Heart left ventricle (tissue), 16 donors: ENCODE measurements at regions not wholly inside any gene's neighbourhood (a gene's known extent, or its start where the extent isn't known, plus 50 kb on each side); places are given as distances from the start of the nearest gene placed in this dataset.

Experiments used
- ATAC-seq, 4 donors: fragments of 200-7000 bp; cut with Tn5 transposase; one replicate each; pipeline ENCODE4 v1.9.1; 2020 to 2022; ENCODE audit warnings: moderate library complexity in 4 of 4, mild to moderate bottlenecking in 3 of 4, moderate number of reproducible peaks in 1 of 4
- DNase-seq, 5 donors: peaks; one replicate each; pipeline ENCODE4 v3.0.0-alpha.2; 2020
- H3K27ac ChIP-seq, 12 donors: fragments of 200-600 bp; sonication (generic) in 4 of 12; one replicate each; pipeline versions ENCODE4 v1.5.0 to v1.8.0; 2016 to 2022; ENCODE audit warnings: mild to moderate bottlenecking in 2 of 12
- H3K27me3 ChIP-seq, 9 donors: fragments of 200-600 bp; sonication (generic) in 2 of 9; one replicate each; pipeline versions ENCODE4 v1.5.1 to v1.8.0; 2016 to 2022; ENCODE audit warnings: mild to moderate bottlenecking in 3 of 9
- H3K36me3 ChIP-seq, 9 donors: fragments of 200-600 bp; sonication (generic) in 2 of 9; one replicate each; pipeline versions ENCODE4 v1.5.0 to v1.8.0; 2018 to 2022; ENCODE audit warnings: mild to moderate bottlenecking in 2 of 9
- H3K4me1 ChIP-seq, 12 donors: fragments of 200-600 bp; sonication (generic) in 4 of 12; one replicate each; pipeline versions ENCODE4 v1.5.0 to v1.8.0; 2016 to 2022; ENCODE audit warnings: mild to moderate bottlenecking in 3 of 12
- H3K4me3 ChIP-seq, 12 donors: fragments of 200-600 bp; sonication (generic) in 4 of 12; one replicate each; pipeline versions ENCODE4 v1.5.0 to v1.8.0; 2017 to 2022; ENCODE audit warnings: mild to moderate bottlenecking in 9 of 12, moderate library complexity in 4 of 12
- H3K9me3 ChIP-seq, 12 donors: fragments of 200-600 bp; sonication (generic) in 4 of 12; one replicate each; pipeline versions ENCODE4 v1.5.0 to v1.8.0; 2016 to 2022; ENCODE audit warnings: mild to moderate bottlenecking in 1 of 12
- POLR2A ChIP-seq, 2 donors: fragments of 450-650 bp; IDR thresholded peaks; one replicate each; pipeline ENCODE4 v1.6.1; 2017; ENCODE audit warnings: antibody characterized with exemption in 2 of 2, mild to moderate bottlenecking in 2 of 2, moderate library complexity in 2 of 2
- WGBS, 4 donors: extraction: QIAGEN DNeasy Blood & Tissue Kit in 2 of 4; methylation state at CpG; one replicate each; pipeline versions ENCODE4 v1.1.5 to v1.1.7; 2013 to 2018; 5-methylcytosine and 5-hydroxymethylcytosine counted together
- intact Hi-C, 10 donors: fragments of 100-400 bp; cut with DNase I; formaldehyde crosslinking; loops; one replicate each; pipeline versions ENCODE4 v1.11.1 to v1.14.2; 2022
- TF ChIP-seq, protein P1 (sequence below), 12 donors: fragments of 200-600 bp; sonication (generic) in 4 of 12; IDR thresholded peaks; one replicate each; pipeline versions ENCODE4 v1.5.0 to v1.8.0; 2018 to 2022; ENCODE audit warnings: antibody characterized with exemption in 12 of 12, mild to moderate bottlenecking in 5 of 12
- donor health status: ischemic (EF 13 %, LVEDD 7.1; RV severe dilation, severe dysfunction).
- donor health status: healthy with polysubstance abuse.
- donor health status: DM: no; HTN: yes; CAD: no.
- donor health status: DM: no; HTN: no; CAD: no.
- donor health status: ischemic (EF 25% LVEDD 6.9; RV normal size, moderate dysfunction).
- donor health status: ischemic (EF 25% LVEDD 5.7; RV mildly dilated, moderate dysfunction).
- donor health status: healthy.
- donor health status: DM: yes; HTN: yes; CAD: no.
- donor health status: ischemic (EF 35%, LVEDD 5.7; RV mildly dilated, moderate dysfunction).
- donor health status: nonischemic (EF 11% LVEDD 7.7; RV severe dilation, severe dysfunction).
- donor health status: DM: yes; HTN: yes; CAD: no.
- donor health status: PGD.
- donor health status: ischemic (EF 29% LVEDD 5.4; RV normal size, mild dysfunction).
- donor health status: nonischemic (EF 23%, LVEDD 6.1; RV moderate dilation, normal function).

DNA sequence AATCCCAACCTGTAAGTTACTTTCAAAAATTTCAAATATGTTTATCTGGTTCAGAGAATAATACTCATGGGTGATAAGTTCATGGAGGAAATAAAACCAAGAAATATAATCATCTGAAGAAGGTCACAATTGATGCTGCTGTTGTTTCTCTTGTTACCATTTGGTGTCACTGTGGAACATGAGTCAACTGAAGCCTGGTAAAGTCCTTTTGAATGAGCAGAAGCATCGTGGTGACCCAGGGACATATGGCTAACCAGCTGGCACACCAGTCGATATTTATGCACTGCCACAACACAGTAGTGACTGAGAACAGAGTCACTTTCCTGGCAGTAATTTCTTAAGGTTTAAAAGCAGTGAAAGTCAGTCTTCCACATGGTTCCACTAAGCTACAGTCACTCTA is 612.9 kb upstream of the TLE4 start:
- no peaks in the 10 kb centered on the region for H3K27me3 ChIP-seq
- H3K27ac ChIP-seq, result no peak overlapping the region
- no peaks in the 10 kb centered on the region for H3K36me3 ChIP-seq
- DNase-seq (no peak), ATAC-seq (no peak)
- intact Hi-C loops, result no loop called here
- TF ChIP-seq, protein P1, sequence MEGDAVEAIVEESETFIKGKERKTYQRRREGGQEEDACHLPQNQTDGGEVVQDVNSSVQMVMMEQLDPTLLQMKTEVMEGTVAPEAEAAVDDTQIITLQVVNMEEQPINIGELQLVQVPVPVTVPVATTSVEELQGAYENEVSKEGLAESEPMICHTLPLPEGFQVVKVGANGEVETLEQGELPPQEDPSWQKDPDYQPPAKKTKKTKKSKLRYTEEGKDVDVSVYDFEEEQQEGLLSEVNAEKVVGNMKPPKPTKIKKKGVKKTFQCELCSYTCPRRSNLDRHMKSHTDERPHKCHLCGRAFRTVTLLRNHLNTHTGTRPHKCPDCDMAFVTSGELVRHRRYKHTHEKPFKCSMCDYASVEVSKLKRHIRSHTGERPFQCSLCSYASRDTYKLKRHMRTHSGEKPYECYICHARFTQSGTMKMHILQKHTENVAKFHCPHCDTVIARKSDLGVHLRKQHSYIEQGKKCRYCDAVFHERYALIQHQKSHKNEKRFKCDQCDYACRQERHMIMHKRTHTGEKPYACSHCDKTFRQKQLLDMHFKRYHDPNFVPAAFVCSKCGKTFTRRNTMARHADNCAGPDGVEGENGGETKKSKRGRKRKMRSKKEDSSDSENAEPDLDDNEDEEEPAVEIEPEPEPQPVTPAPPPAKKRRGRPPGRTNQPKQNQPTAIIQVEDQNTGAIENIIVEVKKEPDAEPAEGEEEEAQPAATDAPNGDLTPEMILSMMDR (IDR thresholded peaks at IDR 0.05), result no peak
- TF ChIP-seq POLR2A (IDR thresholded peaks at IDR 0.05), result no peak
- no peaks in the 10 kb centered on the region for H3K4me1 ChIP-seq
- H3K9me3 ChIP-seq, result peaks cover 0 to 20% (median 5%) of the 10 kb centered on the region in 12 donors
- 56 to 68% (median 64%) methylated on average over 2 of the region's 2 CpGs for WGBS, 4 donors
- H3K4me3 ChIP-seq, result no peak overlapping the region

DNA sequence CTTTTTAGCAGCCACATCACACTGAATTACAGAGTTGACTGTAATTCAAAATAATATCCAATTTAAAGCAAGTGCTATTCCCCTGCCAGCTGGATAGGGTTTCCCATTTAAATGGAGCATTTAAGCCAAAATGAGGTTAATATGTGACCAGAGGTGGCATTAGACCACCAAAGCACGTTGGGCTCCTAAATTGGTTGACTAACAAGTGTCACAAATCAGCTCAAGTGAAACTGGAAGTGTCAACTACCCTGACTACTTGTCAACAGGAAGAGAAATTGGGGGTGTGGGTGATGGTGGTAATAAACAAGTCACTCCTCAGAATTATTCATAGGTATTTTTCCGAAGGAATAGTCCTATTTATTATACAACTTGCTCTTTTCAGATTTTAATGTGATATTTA is 609.6 kb upstream of the TLE4 start:
- no peak for DNase-seq
- Histone ChIP-seq H3K27me3 (no peaks in the 10 kb centered on the region), H3K4me1 (no peaks in the 10 kb centered on the region), H3K27ac (no peak overlapping the region), H3K36me3 (no peaks in the 10 kb centered on the region), H3K4me3 (no peak overlapping the region), H3K9me3 (peaks cover 0 to 20% (median 5%) of the 10 kb centered on the region in 12 donors)
- ATAC-seq, result no peak
- TF ChIP-seq, protein P1 (IDR thresholded peaks at IDR 0.05), result no peak
- TF ChIP-seq POLR2A (IDR thresholded peaks at IDR 0.05), result no peak
- intact Hi-C loops, result loop anchor here in 1 of 10 donors (10.0 kb wide), 1 partner anchor 63 kb away; no protein-coding TSS in a partner anchor
- 47 to 62% (median 60%) methylated on average over 2 of the region's 2 CpGs for WGBS, 4 donors

DNA sequence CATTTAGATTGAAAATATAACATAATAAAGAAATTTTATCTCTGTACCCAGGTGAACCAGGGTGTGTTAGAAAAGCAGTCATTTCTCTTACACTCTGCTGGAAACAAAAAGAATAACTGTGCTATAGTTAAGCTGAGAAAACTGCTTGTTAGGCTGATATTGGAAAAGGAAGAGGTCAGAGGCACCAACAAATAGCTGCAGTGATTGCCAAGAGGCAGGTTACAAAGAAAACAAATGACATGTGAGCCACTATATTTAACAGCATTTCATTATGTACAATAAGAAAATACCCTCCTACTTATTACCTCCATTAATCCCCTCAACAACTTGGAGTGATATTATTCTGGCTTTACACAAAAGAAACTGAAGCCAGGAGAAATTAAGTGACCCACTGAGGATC is 607.9 kb upstream of the TLE4 start:
- Histone ChIP-seq H3K9me3 (peaks cover 0 to 17% (median 3%) of the 10 kb centered on the region in 12 donors), H3K4me1 (no peaks in the 10 kb centered on the region), H3K36me3 (no peaks in the 10 kb centered on the region), H3K4me3 (no peak overlapping the region), H3K27me3 (no peaks in the 10 kb centered on the region), H3K27ac (no peak overlapping the region)
- ATAC-seq, result no peak
- TF ChIP-seq, protein P1 (IDR thresholded peaks at IDR 0.05), result no peak
- no peak for TF ChIP-seq POLR2A (IDR thresholded peaks at IDR 0.05)
- no peak for DNase-seq
- intact Hi-C loops, result loop anchor here in 1 of 10 donors (10.0 kb wide), 1 partner anchor 61 kb away; no protein-coding TSS in a partner anchor

DNA sequence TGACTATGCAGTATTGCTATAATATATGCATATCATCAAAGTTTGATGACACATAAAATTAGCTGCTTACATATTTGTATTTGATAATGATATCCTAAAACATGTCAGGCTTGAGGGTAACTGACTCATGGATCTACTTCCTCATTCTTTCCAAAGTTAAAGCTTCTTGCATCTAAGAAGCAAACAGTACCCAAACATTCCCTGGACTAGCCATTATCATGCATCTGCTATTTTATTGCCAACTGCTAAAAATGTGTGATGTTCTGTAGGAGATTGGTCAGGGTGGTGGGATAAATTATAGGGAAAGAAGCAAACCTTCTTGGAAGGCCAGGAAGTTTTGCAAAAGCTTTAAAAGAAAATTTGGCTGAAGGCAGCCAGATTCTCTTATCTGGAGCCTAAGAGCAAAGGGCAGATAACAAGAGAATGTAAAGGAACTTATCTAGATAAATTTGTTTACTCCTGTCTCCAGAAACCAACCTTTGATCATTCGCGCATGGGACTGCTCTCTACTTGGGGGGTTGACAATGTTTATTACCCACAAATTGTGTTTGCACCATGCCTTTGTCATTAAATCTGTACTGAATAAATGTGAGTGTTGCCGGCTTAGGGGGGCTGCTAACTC is 604.1 kb upstream of the TLE4 start:
- 67 to 72% (median 70%) methylated on average over 3 of the region's 3 CpGs for WGBS, 4 donors
- no peak for DNase-seq

More for the DNA sequence above, 604.1 kb upstream of the TLE4 start:
- H3K9me3 ChIP-seq, result no peaks in the 10 kb centered on the region
- H3K4me1 ChIP-seq, result no peaks in the 10 kb centered on the region
- intact Hi-C loops, result loop anchor here in 1 of 10 donors (10.0 kb wide), 1 partner anchor 57 kb away; no protein-coding TSS in a partner anchor
- H3K27me3 ChIP-seq, result no peaks in the 10 kb centered on the region
- no peak overlapping the region for H3K4me3 ChIP-seq
- no peak for TF ChIP-seq POLR2A (IDR thresholded peaks at IDR 0.05)
- TF ChIP-seq, protein P1 (IDR thresholded peaks at IDR 0.05), result no peak
- H3K36me3 ChIP-seq, result no peaks in the 10 kb centered on the region
- no peak for ATAC-seq
- H3K27ac ChIP-seq, result no peak overlapping the region
